ENCODE measurements at regions not wholly inside any gene's neighbourhood (a gene's known extent, or its start where the extent isn't known, plus 50 kb on each side); places are given as distances from the start of the nearest gene placed in this dataset.

DNA sequence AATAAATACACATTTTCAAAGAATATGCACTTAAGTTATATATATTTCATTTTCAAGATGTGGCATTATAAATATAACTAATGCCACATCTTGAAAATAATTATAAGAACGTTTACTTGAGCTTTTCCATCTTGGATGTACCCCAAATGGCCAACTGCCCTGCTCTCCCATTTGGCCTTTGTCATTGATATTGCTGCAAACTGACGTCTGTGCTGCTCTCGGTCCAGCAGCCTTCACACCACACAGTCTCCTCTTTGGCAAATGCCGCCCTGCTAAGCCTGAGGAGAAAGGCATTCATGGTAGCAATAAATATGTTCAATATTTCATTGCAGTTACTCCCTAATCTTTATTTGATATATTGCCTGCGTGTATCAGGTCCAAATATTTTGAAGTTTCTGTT lies 384.6 kb upstream of the ADARB2 start:
- Histone ChIP-seq H3K27me3 (ENCODE audit: control insufficient read depth in 1 of 2, insufficient read depth in 2 of 2, low read length in 2 of 2) (no peaks in the 10 kb centered on the region), H3K4me1 (ENCODE audit: insufficient read depth, low read length) (no peaks in the 10 kb centered on the region), H3K36me3 (ENCODE audit: insufficient read depth, low read length) (no peaks in the 10 kb centered on the region), H3K27ac (ENCODE audit: low read depth in 1 of 2, low read length in 2 of 2) (no peak overlapping the region), H3K9me3 (ENCODE audit: control insufficient read depth in 1 of 2, insufficient read depth in 1 of 2, low read length in 2 of 2) (peaks cover 0 to 4% of the 10 kb centered on the region in 2 experiments), H3K4me3 (ENCODE audit: low read length) (no peak overlapping the region)
- H3K4me1 Mint-ChIP-seq (ENCODE audit: low read depth) = no peaks in the 10 kb centered on the region
- H3K27ac Mint-ChIP-seq = no peak overlapping the region
- no peak overlapping the region for H3K4me3 Mint-ChIP-seq
- ChIA-PET POLR2A (no interaction called here), CTCF (no interaction called here)
- DNase-seq (no peak), ATAC-seq (ENCODE audit: poor library complexity) (no peak)
- H3K9me3 Mint-ChIP-seq = no peaks in the 10 kb centered on the region
- TF ChIP-seq, protein P1, sequence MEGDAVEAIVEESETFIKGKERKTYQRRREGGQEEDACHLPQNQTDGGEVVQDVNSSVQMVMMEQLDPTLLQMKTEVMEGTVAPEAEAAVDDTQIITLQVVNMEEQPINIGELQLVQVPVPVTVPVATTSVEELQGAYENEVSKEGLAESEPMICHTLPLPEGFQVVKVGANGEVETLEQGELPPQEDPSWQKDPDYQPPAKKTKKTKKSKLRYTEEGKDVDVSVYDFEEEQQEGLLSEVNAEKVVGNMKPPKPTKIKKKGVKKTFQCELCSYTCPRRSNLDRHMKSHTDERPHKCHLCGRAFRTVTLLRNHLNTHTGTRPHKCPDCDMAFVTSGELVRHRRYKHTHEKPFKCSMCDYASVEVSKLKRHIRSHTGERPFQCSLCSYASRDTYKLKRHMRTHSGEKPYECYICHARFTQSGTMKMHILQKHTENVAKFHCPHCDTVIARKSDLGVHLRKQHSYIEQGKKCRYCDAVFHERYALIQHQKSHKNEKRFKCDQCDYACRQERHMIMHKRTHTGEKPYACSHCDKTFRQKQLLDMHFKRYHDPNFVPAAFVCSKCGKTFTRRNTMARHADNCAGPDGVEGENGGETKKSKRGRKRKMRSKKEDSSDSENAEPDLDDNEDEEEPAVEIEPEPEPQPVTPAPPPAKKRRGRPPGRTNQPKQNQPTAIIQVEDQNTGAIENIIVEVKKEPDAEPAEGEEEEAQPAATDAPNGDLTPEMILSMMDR (IDR thresholded peaks at IDR 0.05) = no peak
- no peaks in the 10 kb centered on the region for H3K27me3 Mint-ChIP-seq
- no peaks in the 10 kb centered on the region for H3K36me3 Mint-ChIP-seq (ENCODE audit: low read depth)
- intact Hi-C loops (cut with DNase I, micrococcal nuclease) = no loop called here

DNA sequence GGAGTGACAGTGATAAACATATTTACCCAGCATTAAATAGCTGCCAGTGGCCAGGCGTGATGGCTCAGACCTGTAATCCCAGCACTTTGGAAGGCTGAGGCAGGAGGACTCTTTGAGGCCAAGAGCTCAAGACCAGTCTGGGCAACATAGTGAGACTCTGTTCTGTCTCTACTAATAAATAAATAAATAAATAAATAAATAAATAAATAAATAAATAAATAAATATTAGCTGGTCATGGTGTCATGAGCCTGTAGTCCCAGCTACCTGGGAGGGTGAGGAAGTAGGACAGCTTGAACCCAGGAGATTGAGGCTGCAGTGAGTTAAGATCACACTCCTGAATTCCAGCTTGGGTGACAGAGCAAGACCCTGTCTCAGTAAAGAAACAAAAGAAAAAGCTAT lies 384.0 kb upstream of the ADARB2 start:
- no peaks in the 10 kb centered on the region for H3K9me3 Mint-ChIP-seq
- no peak for ATAC-seq (ENCODE audit: poor library complexity)
- H3K27me3 Mint-ChIP-seq = no peaks in the 10 kb centered on the region
- intact Hi-C loops (cut with DNase I, micrococcal nuclease) = no loop called here
- H3K27me3 ChIP-seq (ENCODE audit: control insufficient read depth in 1 of 2, insufficient read depth in 2 of 2, low read length in 2 of 2) = no peaks in the 10 kb centered on the region
- no peak overlapping the region for H3K4me3 ChIP-seq (ENCODE audit: low read length)
- no peaks in the 10 kb centered on the region for H3K36me3 Mint-ChIP-seq (ENCODE audit: low read depth)
- no peaks in the 10 kb centered on the region for H3K4me1 ChIP-seq (ENCODE audit: insufficient read depth, low read length)
- TF ChIP-seq, protein P1 (IDR thresholded peaks at IDR 0.05) = no peak
- ChIA-PET CTCF (no interaction called here), POLR2A (no interaction called here)
- no peak for DNase-seq
- H3K27ac ChIP-seq (ENCODE audit: low read depth in 1 of 2, low read length in 2 of 2) = no peak overlapping the region
- no peak overlapping the region for H3K4me3 Mint-ChIP-seq
- no peak overlapping the region for H3K27ac Mint-ChIP-seq
- no peaks in the 10 kb centered on the region for H3K36me3 ChIP-seq (ENCODE audit: insufficient read depth, low read length)
- peaks cover 0 to 4% of the 10 kb centered on the region in 2 experiments for H3K9me3 ChIP-seq (ENCODE audit: control insufficient read depth in 1 of 2, insufficient read depth in 1 of 2, low read length in 2 of 2)
- no peaks in the 10 kb centered on the region for H3K4me1 Mint-ChIP-seq (ENCODE audit: low read depth)

DNA sequence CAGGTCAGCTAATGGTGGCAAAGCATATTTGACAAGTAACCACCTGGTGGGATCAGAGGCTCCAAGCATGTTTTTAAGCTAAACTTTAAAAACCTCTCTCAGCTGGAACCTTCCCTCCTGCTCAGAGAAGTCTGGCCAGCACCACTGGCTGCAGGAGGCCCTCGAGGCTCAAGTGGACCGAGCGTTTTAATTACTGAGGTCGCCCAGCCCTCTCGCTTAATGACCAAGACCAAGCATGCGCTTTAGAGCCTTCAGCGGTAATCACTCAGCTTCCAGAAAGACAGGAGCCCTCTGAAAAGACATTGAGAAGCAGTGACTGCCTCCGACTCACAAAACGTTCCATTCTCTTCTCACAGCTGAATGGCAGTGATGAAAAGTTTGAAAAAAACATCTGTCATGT lies 383.4 kb upstream of the ADARB2 start:
- Histone ChIP-seq H3K27ac (ENCODE audit: low read depth in 1 of 2, low read length in 2 of 2) (no peak overlapping the region), H3K36me3 (ENCODE audit: insufficient read depth, low read length) (no peaks in the 10 kb centered on the region), H3K27me3 (ENCODE audit: control insufficient read depth in 1 of 2, insufficient read depth in 2 of 2, low read length in 2 of 2) (no peaks in the 10 kb centered on the region), H3K4me1 (ENCODE audit: insufficient read depth, low read length) (no peaks in the 10 kb centered on the region), H3K4me3 (ENCODE audit: low read length) (no peak overlapping the region), H3K9me3 (ENCODE audit: control insufficient read depth in 1 of 2, insufficient read depth in 1 of 2, low read length in 2 of 2) (peaks cover 0 to 4% of the 10 kb centered on the region in 2 experiments)
- intact Hi-C loops (cut with DNase I, micrococcal nuclease) = no loop called here
- no peaks in the 10 kb centered on the region for H3K27me3 Mint-ChIP-seq
- no peak overlapping the region for H3K4me3 Mint-ChIP-seq
- no peaks in the 10 kb centered on the region for H3K36me3 Mint-ChIP-seq (ENCODE audit: low read depth)
- ATAC-seq (ENCODE audit: poor library complexity) (no peak), DNase-seq (no peak)
- H3K9me3 Mint-ChIP-seq = no peaks in the 10 kb centered on the region
- POLR2A ChIA-PET = no interaction called here
- H3K4me1 Mint-ChIP-seq (ENCODE audit: low read depth) = no peaks in the 10 kb centered on the region
- CTCF ChIA-PET = no interaction called here
- H3K27ac Mint-ChIP-seq = no peak overlapping the region
- TF ChIP-seq, protein P1 (IDR thresholded peaks at IDR 0.05) = no peak
